ENCODE measurements at regions not wholly inside any gene's neighbourhood (a gene's known extent, or its start where the extent isn't known, plus 50 kb on each side); places are given as distances from the start of the nearest gene placed in this dataset.

- TF ChIP-seq CTCF (IDR thresholded peaks at IDR 0.05; ENCODE audit: borderline replicate concordance, extremely low read depth, low read length, poor library complexity, severe bottlenecking) (no peak), EZH2 (IDR thresholded peaks at IDR 0.05; ENCODE audit: borderline replicate concordance, low read depth, low read length, severe bottlenecking) (no peak)
These were observed 245.8 kb downstream of the CSNK2A3 start for GRCh38 chr11:11107076-11107723.

Measured in DND-41 (cell line).